ENCODE measurements at regions not wholly inside any gene's neighbourhood (a gene's known extent, or its start where the extent isn't known, plus 50 kb on each side); places are given as distances from the start of the nearest gene placed in this dataset.
"Not testable (repeated sequence)": the region's sequence is repeated elsewhere in the genome, so short reads cannot be mapped to it uniquely, and the experiment has no call there.

- no peak for DNase-seq
Measured at GRCh38 chr7:91719008-91719407, 161.5 kb downstream of the MTERF1 start.

- no peak for DNase-seq
Measured at GRCh38 chr7:91720260-91720937, 160.1 kb downstream of the MTERF1 start.

GRCh38 chr7:91722831-91723230 is 157.7 kb downstream of the MTERF1 start:
- DNase-seq: no peak

- DNase-seq: not testable (repeated sequence)
Measured at GRCh38 chr7:91729046-91729445, 151.5 kb downstream of the MTERF1 start.

- no peak for DNase-seq
Measured at GRCh38 chr7:91731976-91732375, 148.5 kb downstream of the MTERF1 start.

GRCh38 chr7:91749418-91749817 is 131.1 kb downstream of the MTERF1 start:
- no peak for DNase-seq

- DNase-seq: no peak
Measured at GRCh38 chr7:91750091-91750490, 130.4 kb downstream of the MTERF1 start.

GRCh38 chr7:91752102-91752501 is 128.4 kb downstream of the MTERF1 start:
- DNase-seq: no peak

- not testable (repeated sequence) for DNase-seq
Measured at GRCh38 chr7:91754280-91754679, 126.2 kb downstream of the MTERF1 start.

- not testable (repeated sequence) for DNase-seq
Measured at GRCh38 chr7:91755121-91755520, 125.4 kb downstream of the MTERF1 start.

GRCh38 chr7:91759205-91759863 is 121.2 kb downstream of the MTERF1 start:
- DNase-seq: peak; percentile 49

GRCh38 chr7:91767820-91768219 is 112.7 kb downstream of the MTERF1 start:
- no peak for DNase-seq

- DNase-seq: no peak
Measured at GRCh38 chr7:91771394-91771793, 109.1 kb downstream of the MTERF1 start.

- no peak for DNase-seq
Measured at GRCh38 chr7:91771921-91772815, 108.3 kb downstream of the MTERF1 start.

GRCh38 chr7:91776171-91776570 is 104.3 kb downstream of the MTERF1 start:
- no peak for DNase-seq

GRCh38 chr7:91777522-91777921 is 103.0 kb downstream of the MTERF1 start:
- no peak for DNase-seq

- no peak for DNase-seq
Measured at GRCh38 chr7:91778416-91778815, 102.1 kb downstream of the MTERF1 start.

- no peak for DNase-seq
Measured at GRCh38 chr7:91780521-91780920, 100.0 kb downstream of the MTERF1 start.

GRCh38 chr7:91784469-91784868 is 96.0 kb downstream of the MTERF1 start:
- DNase-seq: peak; percentile 12

- DNase-seq: no peak
Measured at GRCh38 chr7:91787931-91788330, 92.6 kb downstream of the MTERF1 start.

- no peak for DNase-seq
Measured at GRCh38 chr7:91789086-91789485, 91.4 kb downstream of the MTERF1 start.

- no peak for DNase-seq
Measured at GRCh38 chr7:91789558-91789957, 90.9 kb downstream of the MTERF1 start.

- DNase-seq: not testable (repeated sequence)
Measured at GRCh38 chr7:91790646-91791045, 89.9 kb downstream of the MTERF1 start.

- DNase-seq: no peak
Measured at GRCh38 chr7:91796122-91796521, 84.4 kb downstream of the MTERF1 start.

All from NCI-H526 treated with DMSO at 0.1 percent for 48 hours (cell line).